Thyroid gland (tissue), 4 donors: ENCODE measurements at regions not wholly inside any gene's neighbourhood (a gene's known extent, or its start where the extent isn't known, plus 50 kb on each side); places are given as distances from the start of the nearest gene placed in this dataset.

Source experiments
- CTCF ChIP-seq, 6 experiments: fragments of 200-600 bp in 3 of 6; fragments of 450-650 bp in 3 of 6; sonication (generic) in 3 of 6; IDR thresholded peaks; one replicate each; pipeline ENCODE4 v1.5.1; 2016 to 2019; ENCODE audit warnings: antibody characterized with exemption in 6 of 6, mild to moderate bottlenecking in 2 of 6, inconsistent platforms in 1 of 6, moderate library complexity in 1 of 6
- POLR2A ChIP-seq, 2 donors: fragments of 450-650 bp; IDR thresholded peaks; one replicate each; pipeline ENCODE4 v1.6.1; 2017; ENCODE audit warnings: antibody characterized with exemption in 2 of 2, mild to moderate bottlenecking in 2 of 2, moderate library complexity in 1 of 2

DNA sequence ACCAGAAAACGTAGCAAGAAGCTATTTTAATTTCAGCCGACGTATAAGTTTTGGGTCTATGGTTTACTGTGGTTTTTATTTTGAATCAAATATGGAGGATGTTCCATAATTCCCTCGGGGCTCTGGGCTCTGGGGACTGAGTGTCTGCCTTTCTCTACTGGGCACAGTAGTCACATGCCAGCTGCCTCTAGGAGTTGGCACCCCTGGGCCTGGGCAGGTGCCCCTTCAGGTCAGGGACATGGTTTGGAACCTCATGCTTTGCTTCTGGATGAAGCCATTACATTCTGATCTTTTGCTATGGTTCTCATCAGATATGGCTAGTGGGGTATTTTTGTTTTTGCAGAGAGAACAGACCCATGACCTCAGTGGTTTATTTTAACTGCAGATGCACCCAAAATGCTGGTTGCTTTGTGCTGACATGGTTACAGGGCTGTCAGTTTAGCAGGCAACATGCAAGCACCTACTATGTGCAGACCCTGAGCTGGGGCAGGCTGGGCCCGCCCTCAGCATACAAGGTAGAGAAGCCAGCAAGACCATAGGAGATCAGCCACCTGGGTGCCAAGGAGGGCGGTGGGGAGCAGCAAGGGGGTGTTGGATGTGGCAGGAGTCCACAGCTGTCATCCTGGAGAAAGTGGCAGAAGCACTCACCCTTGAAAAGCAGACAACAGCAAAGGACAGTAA lies 54.5 kb upstream of the PSD2 start:
- TF ChIP-seq POLR2A (IDR thresholded peaks at IDR 0.05) (no peak), CTCF (IDR thresholded peaks at IDR 0.05) (no peak)
